ENCODE measurements at regions not wholly inside any gene's neighbourhood (a gene's known extent, or its start where the extent isn't known, plus 50 kb on each side); places are given as distances from the start of the nearest gene placed in this dataset.

GRCh38 chr6:25042984-25043725 lies 107.4 kb upstream of the RIPOR2 start:
- FAIRE-seq: no peak
- no peak for TF ChIP-seq CTCF (IDR thresholded peaks at IDR 0.05; ENCODE audit: insufficient read depth, missing control alignments)
- no peak for DNase-seq (ENCODE audit: insufficient read length, low spot score)

GRCh38 chr6:25043892-25044291 lies 108.1 kb upstream of the RIPOR2 start:
- TF ChIP-seq CTCF (IDR thresholded peaks at IDR 0.05; ENCODE audit: insufficient read depth, missing control alignments): no peak
- no peak for DNase-seq (ENCODE audit: insufficient read length, low spot score)
- no peak for FAIRE-seq

- no peak for TF ChIP-seq CTCF (IDR thresholded peaks at IDR 0.05; ENCODE audit: insufficient read depth, missing control alignments)
- no peak for DNase-seq (ENCODE audit: insufficient read length, low spot score)
- no peak for FAIRE-seq
These were observed 111.2 kb upstream of the RIPOR2 start for GRCh38 chr6:25046942-25047341.

- no peak for FAIRE-seq
- no peak for DNase-seq (ENCODE audit: insufficient read length, low spot score)
- no peak for TF ChIP-seq CTCF (IDR thresholded peaks at IDR 0.05; ENCODE audit: insufficient read depth, missing control alignments)
These were observed 114.6 kb upstream of the RIPOR2 start for GRCh38 chr6:25050356-25050755.

GRCh38 chr6:25051083-25051482 lies 115.3 kb upstream of the RIPOR2 start:
- no peak for TF ChIP-seq CTCF (IDR thresholded peaks at IDR 0.05; ENCODE audit: insufficient read depth, missing control alignments)
- no peak for FAIRE-seq
- DNase-seq (ENCODE audit: insufficient read length, low spot score): no peak

- FAIRE-seq (no peak), DNase-seq (ENCODE audit: insufficient read length, low spot score) (no peak)
- TF ChIP-seq CTCF (IDR thresholded peaks at IDR 0.05; ENCODE audit: insufficient read depth, missing control alignments): no peak
These were observed 116.4 kb upstream of the RIPOR2 start for GRCh38 chr6:25052181-25052580.

- no peak for DNase-seq (ENCODE audit: insufficient read length, low spot score)
- TF ChIP-seq CTCF (IDR thresholded peaks at IDR 0.05; ENCODE audit: insufficient read depth, missing control alignments): no peak
- no peak for FAIRE-seq
These were observed 118.2 kb upstream of the RIPOR2 start for GRCh38 chr6:25053875-25054371.
